Cardiac septum (tissue), 1 donor: ENCODE measurements at regions not wholly inside any gene's neighbourhood (a gene's known extent, or its start where the extent isn't known, plus 50 kb on each side); places are given as distances from the start of the nearest gene placed in this dataset.

Source experiments
- DNase-seq: peaks from one replicate; pipeline ENCODE4 v3.0.0-alpha.2; 2020; ENCODE audit warnings: low spot score
- intact Hi-C: fragments of 100-400 bp; cut with DNase I; formaldehyde crosslinking; loops from one replicate; pipeline ENCODE4 v1.14.0; 2022
- donor health status: DM: no; HTN: no; CAD: no.

DNA sequence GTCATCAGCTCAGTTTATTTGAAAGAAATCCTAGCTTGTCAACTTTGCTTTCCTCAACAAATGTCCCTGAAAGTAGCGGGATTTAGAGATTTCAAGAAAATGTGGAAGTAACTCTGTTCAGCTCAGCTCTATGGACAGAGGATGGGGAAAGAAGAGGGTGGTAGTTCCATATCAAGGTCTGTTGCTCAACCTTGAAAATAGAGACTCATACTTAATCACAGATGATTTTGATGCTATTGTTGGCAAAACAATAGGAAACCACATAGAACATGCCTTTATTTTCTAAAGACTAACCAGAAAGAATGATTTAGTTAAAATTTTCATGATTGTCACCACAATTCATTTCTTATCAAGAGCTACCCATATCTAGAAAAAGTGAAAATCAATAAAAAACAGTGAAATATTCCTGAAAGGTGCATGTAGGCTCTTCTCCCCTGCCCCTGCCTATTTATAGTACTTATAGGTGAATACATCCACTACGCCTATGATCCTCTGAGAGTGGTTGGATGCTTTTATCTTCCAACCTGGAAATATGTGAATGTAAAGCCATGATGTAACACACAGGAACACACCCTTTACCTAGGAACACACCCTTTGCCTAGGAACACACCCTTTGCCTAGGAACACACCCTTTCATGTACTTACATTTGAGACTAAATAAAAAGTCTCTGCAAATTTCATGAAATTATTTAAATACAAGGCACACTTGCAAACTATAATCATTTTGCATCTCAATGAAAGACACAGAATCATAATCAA lies 65.8 kb downstream of the ETAA1 start:
- no peak for DNase-seq
- intact Hi-C loops, result no loop called here

DNA sequence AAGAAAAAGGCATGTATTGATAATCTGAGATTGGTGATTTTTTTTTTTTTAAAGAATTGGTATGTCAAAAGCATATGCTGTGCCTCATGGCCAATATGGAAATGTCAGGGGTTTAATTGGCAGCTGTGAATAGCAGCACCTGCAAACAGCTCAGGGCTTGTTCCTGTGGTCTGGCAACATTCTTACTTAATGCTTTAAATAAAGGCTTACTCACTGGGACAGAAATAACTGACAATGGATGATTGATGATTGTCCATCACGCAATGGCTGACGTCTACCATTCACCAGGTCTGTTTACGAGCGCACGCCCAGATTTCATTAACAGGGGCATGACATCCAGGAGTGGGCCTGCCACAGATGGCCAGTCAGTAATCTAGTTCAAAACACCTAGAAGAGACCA lies 66.7 kb downstream of the ETAA1 start:
- no peak for DNase-seq
- intact Hi-C loops, result no loop called here

GRCh38 chr2:67465623-67466022 lies 68.5 kb downstream of the ETAA1 start:
- no peak for DNase-seq

GRCh38 chr2:67466734-67467133 lies 69.6 kb downstream of the ETAA1 start:
- intact Hi-C loops, result no loop called here
- DNase-seq, result no peak

More at GRCh38 chr2:67465623-67466022, 68.5 kb downstream of the ETAA1 start:
- intact Hi-C loops, result no loop called here

GRCh38 chr2:67471681-67472080 lies 74.5 kb downstream of the ETAA1 start:
- no peak for DNase-seq
- intact Hi-C loops, result loop anchor here (10.0 kb wide), 2 partner anchors 373 to 887 kb away; no protein-coding TSS in a partner anchor

DNA sequence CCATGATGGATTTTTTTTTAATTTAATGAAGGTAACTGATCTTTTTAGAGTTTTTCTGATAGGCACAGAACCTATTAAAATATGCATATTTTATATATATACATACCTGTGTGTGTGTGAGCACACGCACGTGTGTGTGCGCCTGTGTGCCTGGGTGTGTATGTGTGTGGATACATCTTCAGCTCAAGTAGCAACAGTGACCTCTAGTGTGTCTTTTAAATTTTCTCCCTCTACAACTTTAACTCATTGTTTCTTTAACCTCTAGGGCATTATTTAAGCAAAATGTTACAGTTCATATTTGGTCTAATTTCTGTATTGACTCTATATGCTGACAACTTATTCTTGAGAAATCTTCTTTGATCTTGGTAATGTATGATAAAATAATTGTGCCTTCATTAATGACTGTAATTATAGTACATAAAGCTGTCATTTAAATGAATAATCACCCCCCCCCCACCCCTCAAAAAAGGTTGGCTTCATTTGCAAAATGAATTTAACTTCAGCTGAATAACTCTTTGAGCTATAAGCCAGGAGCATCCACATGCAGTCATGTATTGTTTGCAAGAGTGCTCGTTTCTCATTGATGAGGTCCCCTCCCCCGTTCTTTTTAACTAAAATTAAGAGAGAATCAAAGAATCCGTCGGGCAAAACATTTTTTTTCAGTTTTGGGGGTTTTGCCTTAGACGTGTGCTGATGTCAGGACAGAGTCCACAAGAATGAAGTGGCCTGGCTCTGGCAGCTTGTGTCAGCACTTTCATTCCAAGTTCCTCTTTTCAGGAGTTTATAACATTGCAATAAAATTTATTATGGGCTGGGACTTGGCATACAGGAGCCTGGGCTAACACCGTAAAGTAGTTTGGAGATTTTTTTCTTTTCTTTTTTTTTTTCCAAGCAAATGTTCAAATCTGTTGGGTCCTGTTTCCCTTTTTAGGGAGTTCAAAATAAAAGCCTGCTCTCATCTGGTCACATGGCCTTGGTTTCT lies 80.0 kb downstream of the ETAA1 start:
- DNase-seq, result no peak
- intact Hi-C loops, result loop anchor here (10.0 kb wide), 2 partner anchors 368 to 892 kb away; no protein-coding TSS in a partner anchor

DNA sequence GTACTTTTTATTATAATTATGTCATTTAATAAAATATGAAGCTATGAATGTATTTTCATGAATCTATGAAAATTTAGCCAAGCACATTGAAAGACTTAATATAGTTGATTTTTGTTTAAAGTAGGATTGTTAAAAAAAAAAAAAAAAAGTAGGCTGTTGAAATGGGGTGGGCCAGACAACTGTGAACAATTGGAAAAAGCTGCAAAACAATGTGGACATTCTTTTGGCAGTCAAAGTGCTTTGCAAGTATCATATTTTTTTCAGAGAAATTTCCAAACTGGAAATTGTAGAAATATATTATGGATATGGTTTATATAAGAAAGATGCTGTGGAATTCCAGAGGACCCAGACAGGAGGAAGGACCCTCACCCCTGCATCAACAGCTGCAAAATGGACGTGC lies 82.1 kb downstream of the ETAA1 start:
- DNase-seq, result no peak
- intact Hi-C loops, result loop anchor here (10.0 kb wide), 2 partner anchors 366 to 894 kb away; no protein-coding TSS in a partner anchor

DNA sequence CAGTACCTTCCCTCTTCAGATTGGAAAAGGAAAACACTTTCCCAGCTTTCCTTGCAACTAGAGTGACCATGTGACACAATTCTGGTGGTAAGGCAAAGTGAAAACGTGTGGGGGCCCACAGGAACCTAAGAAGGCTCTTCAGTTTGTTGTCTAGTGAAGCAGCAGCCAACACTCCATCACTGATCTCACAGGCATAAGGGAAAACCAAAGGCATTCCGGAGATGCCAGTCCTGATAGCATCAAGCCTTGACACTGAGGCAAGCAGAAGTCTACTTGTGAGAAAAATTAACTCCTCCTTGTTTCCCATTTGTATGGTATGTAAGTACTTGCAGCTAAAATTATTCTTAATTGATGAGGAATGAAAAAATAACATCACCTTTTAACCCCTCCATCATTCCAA lies 88.3 kb downstream of the ETAA1 start:
- intact Hi-C loops, result loop anchor here (5.0 kb wide), 1 partner anchor 162 kb away; no protein-coding TSS in a partner anchor
- no peak for DNase-seq

DNA sequence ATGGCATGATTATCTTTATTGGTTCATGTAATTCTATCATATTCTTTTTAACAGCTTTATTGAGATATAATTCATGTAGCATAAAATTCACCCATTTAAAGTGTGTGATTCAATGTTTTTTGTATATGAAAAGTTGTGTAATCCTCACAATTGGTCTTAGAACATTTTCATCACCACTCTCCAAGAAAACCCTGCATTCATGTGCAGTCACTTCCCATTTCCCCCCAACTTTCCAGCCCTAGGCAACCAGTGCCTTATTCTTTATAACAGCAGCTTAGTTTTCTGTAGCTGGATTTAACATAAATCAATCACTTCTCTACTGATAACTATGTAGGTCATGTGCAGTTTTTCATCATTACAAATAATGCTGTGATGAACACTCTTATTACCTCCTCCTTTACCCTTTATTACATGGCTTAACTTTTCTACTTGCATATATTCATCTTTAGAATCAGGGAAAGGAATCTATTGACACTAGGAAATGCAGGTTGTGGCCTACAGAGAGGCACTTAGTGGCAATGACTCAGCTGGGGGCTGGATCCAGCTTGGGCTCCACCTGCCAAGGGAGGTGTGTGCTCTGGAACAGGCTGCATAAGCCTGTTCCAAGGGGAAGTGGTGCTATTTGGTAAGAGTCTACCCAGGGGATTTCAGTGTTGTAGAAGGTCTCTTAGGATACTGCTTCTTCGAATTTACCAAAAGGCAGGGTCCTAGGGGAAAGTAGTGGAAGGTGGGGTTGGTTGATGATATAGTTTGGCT lies 89.1 kb downstream of the ETAA1 start:
- DNase-seq, result no peak
- intact Hi-C loops, result loop anchor here (5.0 kb wide), 1 partner anchor 161 kb away; no protein-coding TSS in a partner anchor

DNA sequence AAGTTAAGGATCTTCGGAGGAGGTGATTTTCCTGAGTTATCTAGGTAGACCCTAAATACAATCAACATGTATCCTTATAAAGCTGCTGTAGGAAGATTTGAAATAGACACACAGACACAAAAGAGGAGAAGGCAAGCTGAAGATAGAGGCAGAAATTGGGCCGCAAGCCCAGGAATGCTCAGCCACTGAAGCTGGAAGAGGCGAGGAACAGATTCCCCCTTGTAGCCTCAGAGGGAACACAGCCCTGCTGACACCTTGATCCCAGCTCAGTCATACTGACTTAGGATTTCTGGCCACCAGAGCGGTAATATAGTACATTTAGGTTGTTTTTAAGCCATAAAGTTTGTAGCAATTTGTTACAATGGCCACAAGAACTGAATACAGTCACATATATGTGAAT lies 90.9 kb downstream of the ETAA1 start:
- no peak for DNase-seq
- intact Hi-C loops, result loop anchor here (5.0 kb wide), 1 partner anchor 159 kb away; no protein-coding TSS in a partner anchor

GRCh38 chr2:67489396-67489795 lies 92.3 kb downstream of the ETAA1 start:
- intact Hi-C loops, result loop anchor here (5.0 kb wide), 1 partner anchor 158 kb away; no protein-coding TSS in a partner anchor
- no peak for DNase-seq

DNA sequence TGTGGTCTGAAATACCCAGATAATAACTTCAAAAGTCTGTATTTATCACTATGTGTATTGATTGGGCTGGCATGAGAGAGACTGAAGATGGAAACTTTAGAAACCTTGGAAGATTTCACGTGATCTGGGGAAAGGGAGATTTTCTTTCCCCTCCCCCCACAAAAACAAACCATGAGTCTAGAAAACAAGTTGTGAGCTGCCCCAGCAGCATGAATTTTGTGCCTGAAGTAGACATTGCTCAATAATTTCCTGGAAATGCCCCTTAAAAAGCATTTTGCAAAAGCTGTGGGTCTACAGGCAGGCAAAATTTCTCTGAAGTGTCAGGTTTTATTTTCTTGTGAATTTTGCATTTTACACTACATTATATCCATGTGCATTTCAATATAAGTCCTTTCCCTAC lies 101.8 kb downstream of the ETAA1 start:
- intact Hi-C loops, result no loop called here
- DNase-seq, result no peak

- intact Hi-C loops, result no loop called here
- DNase-seq, result no peak
These were observed 102.9 kb downstream of the ETAA1 start for GRCh38 chr2:67499989-67500388.

- intact Hi-C loops, result no loop called here
These were observed 103.4 kb downstream of the ETAA1 start for GRCh38 chr2:67500541-67500940.

GRCh38 chr2:67502346-67503065 lies 105.4 kb downstream of the ETAA1 start:
- DNase-seq, result no peak
- intact Hi-C loops, result no loop called here

More at GRCh38 chr2:67500541-67500940, 103.4 kb downstream of the ETAA1 start:
- DNase-seq, result no peak

GRCh38 chr2:67503066-67503795 lies 106.1 kb downstream of the ETAA1 start:
- DNase-seq, result no peak
- intact Hi-C loops, result no loop called here

- no peak for DNase-seq
- intact Hi-C loops, result no loop called here
These were observed 113.6 kb downstream of the ETAA1 start for GRCh38 chr2:67510745-67511144.

- intact Hi-C loops, result no loop called here
- no peak for DNase-seq
These were observed 117.4 kb downstream of the ETAA1 start for GRCh38 chr2:67514515-67514914.
